MM.1S (cell line): ENCODE measurements at regions not wholly inside any gene's neighbourhood (a gene's known extent, or its start where the extent isn't known, plus 50 kb on each side); places are given as distances from the start of the nearest gene placed in this dataset.

ENCODE experiments used
- EZH2 ChIP-seq: fragments of 300-600 bp; sonication (generic); optimal IDR thresholded peaks from 2 replicates; pipeline ENCODE3; 2017; ENCODE audit warnings: low read depth, mild to moderate bottlenecking, antibody characterized with exemption, low read length, mixed read lengths
- TF ChIP-seq, protein P1 (sequence below): fragments of 300-600 bp; sonication (generic); IDR thresholded peaks from 2 replicates; pipeline ENCODE4 v1.5.1; 2016; ENCODE audit warnings: antibody characterized with exemption, low read length, mixed read lengths

- TF ChIP-seq, protein P1, sequence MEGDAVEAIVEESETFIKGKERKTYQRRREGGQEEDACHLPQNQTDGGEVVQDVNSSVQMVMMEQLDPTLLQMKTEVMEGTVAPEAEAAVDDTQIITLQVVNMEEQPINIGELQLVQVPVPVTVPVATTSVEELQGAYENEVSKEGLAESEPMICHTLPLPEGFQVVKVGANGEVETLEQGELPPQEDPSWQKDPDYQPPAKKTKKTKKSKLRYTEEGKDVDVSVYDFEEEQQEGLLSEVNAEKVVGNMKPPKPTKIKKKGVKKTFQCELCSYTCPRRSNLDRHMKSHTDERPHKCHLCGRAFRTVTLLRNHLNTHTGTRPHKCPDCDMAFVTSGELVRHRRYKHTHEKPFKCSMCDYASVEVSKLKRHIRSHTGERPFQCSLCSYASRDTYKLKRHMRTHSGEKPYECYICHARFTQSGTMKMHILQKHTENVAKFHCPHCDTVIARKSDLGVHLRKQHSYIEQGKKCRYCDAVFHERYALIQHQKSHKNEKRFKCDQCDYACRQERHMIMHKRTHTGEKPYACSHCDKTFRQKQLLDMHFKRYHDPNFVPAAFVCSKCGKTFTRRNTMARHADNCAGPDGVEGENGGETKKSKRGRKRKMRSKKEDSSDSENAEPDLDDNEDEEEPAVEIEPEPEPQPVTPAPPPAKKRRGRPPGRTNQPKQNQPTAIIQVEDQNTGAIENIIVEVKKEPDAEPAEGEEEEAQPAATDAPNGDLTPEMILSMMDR = no peak
- TF ChIP-seq EZH2 = no peak
These were observed 199.7 kb downstream of the CEP135 start for GRCh38 chr4:56148428-56148827.
